ENCODE measurements at regions not wholly inside any gene's neighbourhood (a gene's known extent, or its start where the extent isn't known, plus 50 kb on each side); places are given as distances from the start of the nearest gene placed in this dataset.

DNA sequence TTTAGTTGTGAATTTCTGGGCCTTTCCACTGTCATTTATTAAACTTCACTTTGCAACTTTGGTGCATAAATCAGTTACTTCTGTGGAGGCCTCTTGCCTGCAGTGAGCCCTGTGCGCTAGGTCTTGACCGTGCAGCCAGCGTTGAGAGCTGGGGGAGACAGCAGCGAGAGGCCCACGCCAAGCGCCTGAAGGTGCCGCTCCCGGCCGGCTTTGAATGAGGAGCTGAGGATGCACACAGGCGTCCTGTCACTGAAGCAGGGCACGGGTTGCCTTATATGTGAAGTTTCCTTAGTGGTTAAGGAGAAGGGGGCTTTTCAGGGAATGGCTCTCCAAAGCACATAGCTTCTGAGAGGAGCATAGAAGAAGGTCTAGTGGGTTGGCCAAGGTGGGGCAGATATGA, 70.9 kb upstream of the CCNY start (continued):
- TF ChIP-seq, protein P1, sequence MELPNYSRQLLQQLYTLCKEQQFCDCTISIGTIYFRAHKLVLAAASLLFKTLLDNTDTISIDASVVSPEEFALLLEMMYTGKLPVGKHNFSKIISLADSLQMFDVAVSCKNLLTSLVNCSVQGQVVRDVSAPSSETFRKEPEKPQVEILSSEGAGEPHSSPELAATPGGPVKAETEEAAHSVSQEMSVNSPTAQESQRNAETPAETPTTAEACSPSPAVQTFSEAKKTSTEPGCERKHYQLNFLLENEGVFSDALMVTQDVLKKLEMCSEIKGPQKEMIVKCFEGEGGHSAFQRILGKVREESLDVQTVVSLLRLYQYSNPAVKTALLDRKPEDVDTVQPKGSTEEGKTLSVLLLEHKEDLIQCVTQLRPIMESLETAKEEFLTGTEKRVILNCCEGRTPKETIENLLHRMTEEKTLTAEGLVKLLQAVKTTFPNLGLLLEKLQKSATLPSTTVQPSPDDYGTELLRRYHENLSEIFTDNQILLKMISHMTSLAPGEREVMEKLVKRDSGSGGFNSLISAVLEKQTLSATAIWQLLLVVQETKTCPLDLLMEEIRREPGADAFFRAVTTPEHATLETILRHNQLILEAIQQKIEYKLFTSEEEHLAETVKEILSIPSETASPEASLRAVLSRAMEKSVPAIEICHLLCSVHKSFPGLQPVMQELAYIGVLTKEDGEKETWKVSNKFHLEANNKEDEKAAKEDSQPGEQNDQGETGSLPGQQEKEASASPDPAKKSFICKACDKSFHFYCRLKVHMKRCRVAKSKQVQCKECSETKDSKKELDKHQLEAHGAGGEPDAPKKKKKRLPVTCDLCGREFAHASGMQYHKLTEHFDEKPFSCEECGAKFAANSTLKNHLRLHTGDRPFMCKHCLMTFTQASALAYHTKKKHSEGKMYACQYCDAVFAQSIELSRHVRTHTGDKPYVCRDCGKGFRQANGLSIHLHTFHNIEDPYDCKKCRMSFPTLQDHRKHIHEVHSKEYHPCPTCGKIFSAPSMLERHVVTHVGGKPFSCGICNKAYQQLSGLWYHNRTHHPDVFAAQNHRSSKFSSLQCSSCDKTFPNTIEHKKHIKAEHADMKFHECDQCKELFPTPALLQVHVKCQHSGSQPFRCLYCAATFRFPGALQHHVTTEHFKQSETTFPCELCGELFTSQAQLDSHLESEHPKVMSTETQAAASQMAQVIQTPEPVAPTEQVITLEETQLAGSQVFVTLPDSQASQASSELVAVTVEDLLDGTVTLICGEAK (IDR thresholded peaks at IDR 0.05), result no peak
- TF ChIP-seq, protein P1 (CRISPR knock-in tag; IDR thresholded peaks at IDR 0.05), result no peak
